CD4-positive, alpha-beta T cell treated with Interleukin-21 for 1 hour (primary cell): ENCODE measurements at regions not wholly inside any gene's neighbourhood (a gene's known extent, or its start where the extent isn't known, plus 50 kb on each side); places are given as distances from the start of the nearest gene placed in this dataset.

ENCODE experiments used
- DNase-seq: peaks from one replicate; pipeline ENCODE4 v3.0.0-alpha.2; 2020

- no peak for DNase-seq
Observed at GRCh38 chr13:104315606-104316005, 1249.4 kb upstream of the SLC10A2 start.

- no peak for DNase-seq
Observed at GRCh38 chr13:104314926-104315535, 1248.8 kb upstream of the SLC10A2 start.

GRCh38 chr13:104314321-104314720 lies 1248.1 kb upstream of the SLC10A2 start:
- DNase-seq = no peak

GRCh38 chr13:104310861-104311260 lies 1244.6 kb upstream of the SLC10A2 start:
- DNase-seq = no peak

- no peak for DNase-seq
Observed at GRCh38 chr13:104309431-104309830, 1243.2 kb upstream of the SLC10A2 start.

- DNase-seq = no peak
Observed at GRCh38 chr13:104301171-104301975, 1235.2 kb upstream of the SLC10A2 start.

- no peak for DNase-seq
Observed at GRCh38 chr13:104297075-104297474, 1230.9 kb upstream of the SLC10A2 start.

GRCh38 chr13:104296286-104296685 lies 1230.1 kb upstream of the SLC10A2 start:
- no peak for DNase-seq

GRCh38 chr13:104295537-104295936 lies 1229.3 kb upstream of the SLC10A2 start:
- DNase-seq = no peak

GRCh38 chr13:104289400-104289799 lies 1223.2 kb upstream of the SLC10A2 start:
- DNase-seq = no peak

GRCh38 chr13:104288496-104288895 lies 1222.3 kb upstream of the SLC10A2 start:
- DNase-seq = no peak

- no peak for DNase-seq
Observed at GRCh38 chr13:104286566-104287290, 1220.5 kb upstream of the SLC10A2 start.

GRCh38 chr13:104281910-104282309 lies 1215.7 kb upstream of the SLC10A2 start:
- no peak for DNase-seq

- no peak for DNase-seq
Observed at GRCh38 chr13:104270731-104271130, 1204.5 kb upstream of the SLC10A2 start.

- DNase-seq = no peak
Observed at GRCh38 chr13:104267206-104267811, 1201.1 kb upstream of the SLC10A2 start.

GRCh38 chr13:104256701-104257100 lies 1190.5 kb upstream of the SLC10A2 start:
- DNase-seq = no peak

GRCh38 chr13:104253063-104253680 lies 1187.0 kb upstream of the SLC10A2 start:
- DNase-seq = no peak

- DNase-seq = no peak
Observed at GRCh38 chr13:104251931-104252330, 1185.7 kb upstream of the SLC10A2 start.

GRCh38 chr13:104246955-104247354 lies 1180.7 kb upstream of the SLC10A2 start:
- no peak for DNase-seq

GRCh38 chr13:104206450-104207044 lies 1140.3 kb upstream of the SLC10A2 start:
- no peak for DNase-seq

- no peak for DNase-seq
Observed at GRCh38 chr13:104204177-104204576, 1138.0 kb upstream of the SLC10A2 start.

GRCh38 chr13:104198801-104199200 lies 1132.6 kb upstream of the SLC10A2 start:
- no peak for DNase-seq

GRCh38 chr13:104196611-104197010 lies 1130.4 kb upstream of the SLC10A2 start:
- no peak for DNase-seq
